Activated naive CD8-positive, alpha-beta T cell treated with anti-CD3 and anti-CD28 coated beads for 36 hours (primary cell): ENCODE measurements at regions not wholly inside any gene's neighbourhood (a gene's known extent, or its start where the extent isn't known, plus 50 kb on each side); places are given as distances from the start of the nearest gene placed in this dataset.
"Not testable (repeated sequence)": the region's sequence is repeated elsewhere in the genome, so short reads cannot be mapped to it uniquely, and the experiment has no call there.

Experiments
- DNase-seq: peaks from one replicate; pipeline ENCODE4 v3.0.0; 2021
- H3K27ac Mint-ChIP-seq: one replicate; pipeline ENCODE4 v1.8.0; 2022; ENCODE audit warnings: mild to moderate bottlenecking, moderate library complexity, mixed read lengths
- H3K27me3 Mint-ChIP-seq: one replicate; pipeline ENCODE4 v1.8.0; 2022; ENCODE audit warnings: mild to moderate bottlenecking, mixed read lengths
- H3K36me3 Mint-ChIP-seq: one replicate; pipeline ENCODE4 v1.8.0; 2021; ENCODE audit warnings: mild to moderate bottlenecking, mixed read lengths
- H3K4me1 Mint-ChIP-seq: one replicate; pipeline ENCODE4 v1.8.0; 2021; ENCODE audit warnings: mixed read lengths
- H3K4me3 Mint-ChIP-seq: one replicate; pipeline ENCODE4 v1.8.0; 2022; ENCODE audit warnings: mild to moderate bottlenecking, moderate library complexity, mixed read lengths
- H3K9me3 Mint-ChIP-seq: one replicate; pipeline ENCODE4 v1.8.0; 2022; ENCODE audit warnings: mixed read lengths

DNA sequence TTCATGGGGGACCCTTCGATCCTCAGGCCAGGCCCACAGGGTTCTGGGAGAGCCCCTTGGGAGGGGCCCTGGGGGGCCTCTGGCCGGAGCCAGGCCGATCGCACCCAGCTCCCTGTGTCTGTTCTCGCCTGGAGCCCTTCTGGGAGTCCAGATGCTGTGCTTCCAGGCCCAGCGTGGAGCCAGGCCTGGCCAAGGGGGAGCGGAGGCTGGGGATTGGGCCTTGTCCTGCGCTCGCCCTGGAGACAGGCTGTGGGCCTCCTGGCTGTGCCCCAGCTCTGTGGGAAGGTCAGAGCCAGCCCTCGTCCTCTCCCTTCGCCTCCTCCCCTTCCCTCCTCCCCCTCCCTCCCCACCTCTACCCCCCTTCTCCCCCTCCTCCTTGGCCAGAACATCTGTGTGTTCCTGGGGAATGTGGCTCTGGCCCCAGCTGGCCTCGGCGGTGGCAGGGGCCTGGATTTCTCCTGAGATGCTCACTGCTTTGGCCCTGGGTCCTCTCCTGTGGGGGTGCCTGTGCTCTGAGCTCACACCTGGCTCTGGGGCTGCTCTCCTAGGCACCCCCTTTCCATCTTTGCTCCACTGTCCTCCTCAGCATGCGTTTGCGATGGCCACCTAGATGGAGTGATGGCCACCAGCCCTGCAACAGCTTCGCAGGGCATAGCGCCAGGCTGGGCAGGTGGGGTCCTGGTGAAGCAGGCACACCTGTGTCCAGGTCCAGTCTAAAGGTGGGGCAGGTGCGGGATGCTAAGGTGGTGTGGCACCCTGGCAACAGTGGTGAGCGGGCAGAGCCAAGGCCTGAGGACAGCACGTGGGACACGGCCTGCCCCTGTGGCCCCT, 90.6 kb upstream of the CIBAR2 start:
- H3K27ac Mint-ChIP-seq = no peak overlapping the region
- no peaks in the 10 kb centered on the region for H3K9me3 Mint-ChIP-seq
- no peak for DNase-seq
- H3K36me3 Mint-ChIP-seq = no peaks in the 10 kb centered on the region
- H3K27me3 Mint-ChIP-seq = peaks cover 3% of the 10 kb centered on the region
- H3K4me3 Mint-ChIP-seq = no peak overlapping the region
- no peaks in the 10 kb centered on the region for H3K4me1 Mint-ChIP-seq

DNA sequence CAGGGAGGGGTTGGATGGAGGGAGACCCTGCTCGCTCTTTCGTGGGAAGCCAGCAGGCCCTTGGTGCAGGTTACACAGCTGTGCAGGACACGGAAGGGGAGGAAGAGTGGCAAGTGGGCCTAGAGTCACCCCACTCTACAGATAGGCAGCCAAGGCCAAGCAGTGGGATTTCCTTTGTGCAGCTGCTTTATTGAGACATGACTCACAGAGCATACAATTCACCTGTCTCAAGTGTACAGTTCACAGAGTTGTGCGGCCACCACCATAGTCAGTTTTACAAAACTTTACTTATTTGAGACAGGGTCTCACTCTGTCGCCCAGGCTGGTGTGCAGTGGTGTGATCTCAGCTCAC, 91.2 kb upstream of the CIBAR2 start:
- Mint-ChIP-seq H3K27ac (no peak overlapping the region), H3K36me3 (no peaks in the 10 kb centered on the region), H3K9me3 (no peaks in the 10 kb centered on the region), H3K27me3 (peaks cover 3% of the 10 kb centered on the region), H3K4me1 (no peaks in the 10 kb centered on the region), H3K4me3 (no peak overlapping the region)
- no peak for DNase-seq

DNA sequence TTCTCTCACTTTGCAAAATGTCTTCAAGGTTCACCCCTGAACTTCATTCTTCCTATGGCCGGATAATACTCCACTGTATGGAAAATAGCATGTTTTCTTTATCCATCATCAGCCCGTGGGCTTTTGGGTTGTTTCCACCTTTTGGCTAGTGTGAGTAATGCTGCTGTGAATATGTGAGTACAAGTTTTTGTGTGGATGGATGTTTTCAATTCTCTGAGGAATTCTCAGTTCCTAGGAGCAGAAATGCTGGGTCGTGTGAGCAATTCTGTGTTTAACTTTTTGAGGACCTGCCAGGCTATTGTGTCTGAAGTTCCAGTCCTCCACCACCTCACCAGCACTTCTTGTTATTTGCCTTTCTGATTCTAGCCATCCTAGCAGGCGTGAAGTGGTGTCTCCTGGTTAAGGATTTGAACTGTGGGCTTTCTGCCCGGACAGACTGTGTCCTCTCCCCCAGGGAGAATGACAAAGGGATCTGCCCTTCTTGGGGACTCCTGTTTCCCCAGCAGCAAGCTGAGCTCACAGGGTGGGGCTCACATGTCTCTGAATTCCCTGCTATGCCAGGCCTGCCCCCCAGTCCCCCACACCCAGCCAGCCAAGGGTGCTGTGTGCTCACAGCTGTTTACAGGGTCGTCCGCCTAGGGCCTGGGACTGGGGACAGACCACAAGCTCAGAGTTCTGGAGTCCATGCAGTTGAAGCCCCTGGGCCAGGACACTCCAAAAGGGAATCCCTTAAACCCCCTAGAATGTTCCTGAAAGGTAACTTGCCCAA, 92.2 kb upstream of the CIBAR2 start:
- Mint-ChIP-seq H3K27ac (no peak overlapping the region), H3K4me1 (no peaks in the 10 kb centered on the region), H3K27me3 (peaks cover 3% of the 10 kb centered on the region), H3K36me3 (no peaks in the 10 kb centered on the region), H3K9me3 (no peaks in the 10 kb centered on the region), H3K4me3 (no peak overlapping the region)
- no peak for DNase-seq

DNA sequence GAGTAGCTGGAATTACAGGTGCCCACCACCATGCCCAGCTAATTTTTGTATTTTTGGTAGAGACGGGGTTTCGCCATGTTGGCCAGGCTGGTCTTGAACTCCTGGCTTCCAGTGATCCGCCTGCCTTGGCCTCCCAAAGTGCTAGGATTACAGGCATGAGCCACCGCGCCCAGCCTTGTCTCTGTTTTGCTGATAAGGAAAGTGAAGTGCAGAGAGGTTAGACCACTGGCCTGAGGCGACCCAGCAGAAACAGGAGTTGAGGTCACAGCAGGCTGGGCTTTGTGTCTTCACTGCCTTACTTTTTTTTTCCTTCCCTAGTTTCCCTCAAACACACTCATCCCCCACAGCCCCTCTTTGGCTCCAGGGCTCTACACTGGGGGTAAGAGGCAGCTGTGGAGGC, 93.0 kb upstream of the CIBAR2 start:
- H3K36me3 Mint-ChIP-seq, H3K4me1 Mint-ChIP-seq, H3K27ac Mint-ChIP-seq, H3K27me3 Mint-ChIP-seq, DNase-seq, H3K9me3 Mint-ChIP-seq, H3K4me3 Mint-ChIP-seq: not testable (repeated sequence)

DNA sequence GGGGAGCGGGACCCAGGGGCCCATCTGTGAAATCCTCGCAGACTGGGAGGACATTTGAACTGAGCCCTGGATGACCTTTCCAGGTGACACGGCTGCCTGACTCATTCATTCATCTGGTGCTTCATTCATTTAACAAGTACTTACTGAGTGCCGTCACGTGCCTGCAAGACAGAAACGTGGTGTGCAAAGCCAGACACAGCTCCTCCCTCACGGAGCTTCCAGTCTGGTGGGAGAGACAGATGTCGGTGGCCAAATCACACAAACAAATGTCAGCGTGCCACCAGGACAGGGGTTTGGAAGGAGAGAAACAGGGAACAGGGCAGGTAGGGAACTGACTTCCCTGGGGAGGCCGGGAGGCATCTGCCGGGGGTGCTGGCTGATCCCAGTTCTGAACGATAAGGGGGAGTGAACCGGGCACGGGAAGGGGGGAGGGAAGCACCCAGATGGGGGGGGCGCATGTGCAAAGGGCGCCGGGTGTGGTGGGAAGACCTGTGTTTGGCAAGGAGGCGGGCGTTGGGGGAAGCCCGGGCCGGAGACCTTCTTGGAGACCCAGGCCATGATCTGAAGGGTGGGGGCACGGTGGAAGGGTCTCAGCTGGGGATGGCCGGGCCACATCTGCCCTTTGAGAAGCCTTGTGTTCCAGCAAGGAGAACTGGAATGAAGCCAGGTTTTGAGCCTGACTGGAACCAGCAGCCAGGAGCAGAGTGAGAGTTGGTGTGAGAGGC, 93.6 kb upstream of the CIBAR2 start:
- no peak overlapping the region for H3K27ac Mint-ChIP-seq
- DNase-seq = no peak
- no peak overlapping the region for H3K4me3 Mint-ChIP-seq
- H3K9me3 Mint-ChIP-seq = no peaks in the 10 kb centered on the region
- H3K36me3 Mint-ChIP-seq = no peaks in the 10 kb centered on the region
- peaks cover 3% of the 10 kb centered on the region for H3K27me3 Mint-ChIP-seq
- no peaks in the 10 kb centered on the region for H3K4me1 Mint-ChIP-seq

DNA sequence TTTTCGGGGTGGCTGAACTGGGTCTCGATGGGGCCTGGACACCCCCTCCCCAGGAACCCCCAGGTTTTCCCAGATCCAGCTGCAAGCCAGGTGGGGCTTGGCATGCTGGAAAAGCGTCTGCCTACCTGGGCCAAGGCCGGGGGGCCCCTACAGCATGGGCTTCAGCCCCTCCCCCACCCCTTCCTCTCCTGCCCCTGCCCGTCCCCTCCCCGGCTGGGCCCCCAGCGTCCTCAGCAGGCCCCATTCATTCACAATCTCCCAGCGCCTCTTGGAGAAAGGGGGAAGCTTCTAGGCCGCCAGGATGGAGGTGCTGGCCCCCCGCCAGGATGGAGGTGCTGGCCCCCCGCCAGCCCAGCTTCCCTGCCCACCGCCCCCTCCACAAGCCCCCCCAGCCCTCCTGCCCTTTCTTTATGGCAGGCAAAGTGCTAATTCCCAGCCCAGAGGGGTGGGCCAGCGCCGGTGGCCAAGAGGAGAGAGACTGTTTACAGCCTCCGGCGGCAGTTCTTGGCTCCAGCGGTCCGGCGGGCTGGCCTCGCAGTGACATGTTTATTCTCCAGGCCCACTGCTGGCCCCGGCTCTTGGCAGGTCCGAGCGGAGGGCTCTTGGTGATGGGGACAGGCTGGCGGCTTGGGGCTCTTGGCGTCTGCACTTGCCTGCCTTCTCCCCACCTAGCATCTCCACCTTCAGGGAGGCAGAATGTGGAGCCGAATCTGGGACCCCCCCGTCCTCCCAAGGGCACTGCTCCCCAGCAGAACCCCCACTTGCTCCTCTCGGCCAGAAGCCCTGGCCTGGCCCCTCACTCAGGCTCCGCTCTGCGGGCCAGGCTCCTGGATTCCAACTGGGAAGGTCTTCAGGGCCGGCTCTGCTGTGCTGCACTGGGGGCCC, 94.4 kb upstream of the CIBAR2 start:
- Mint-ChIP-seq H3K27me3 (peaks cover 3% of the 10 kb centered on the region), H3K4me1 (no peaks in the 10 kb centered on the region), H3K27ac (no peak overlapping the region), H3K4me3 (no peak overlapping the region), H3K36me3 (no peaks in the 10 kb centered on the region), H3K9me3 (no peaks in the 10 kb centered on the region)
- DNase-seq = no peak

DNA sequence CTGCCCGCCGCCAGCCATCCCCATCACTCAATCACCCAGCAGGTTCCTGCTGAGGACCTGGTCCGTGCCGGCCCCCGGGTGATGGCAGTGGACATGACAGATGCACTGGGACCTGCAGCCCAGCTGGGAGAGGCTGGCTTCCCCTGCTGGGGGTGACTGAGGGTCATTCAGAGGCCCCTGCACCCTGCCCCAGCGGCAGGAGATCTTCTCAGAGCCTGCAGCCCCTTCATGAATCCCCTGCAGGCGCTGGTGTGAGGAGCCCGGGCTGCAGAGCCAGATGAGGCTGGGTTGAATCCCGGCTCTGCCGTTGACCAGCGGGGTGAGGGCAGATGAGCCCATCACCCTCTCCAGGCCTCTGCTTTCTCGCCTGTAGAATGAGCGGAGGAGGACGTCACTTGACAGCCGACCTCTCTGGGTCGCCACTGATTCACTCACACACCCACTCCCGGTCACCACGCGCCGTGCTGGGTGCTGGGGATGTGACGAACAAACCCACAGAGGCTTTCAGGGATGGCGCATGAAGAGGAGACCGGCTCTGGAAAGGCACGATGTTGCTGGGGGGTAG, 95.2 kb upstream of the CIBAR2 start:
- H3K4me1 Mint-ChIP-seq = no peaks in the 10 kb centered on the region
- H3K27me3 Mint-ChIP-seq = peaks cover 3% of the 10 kb centered on the region
- H3K27ac Mint-ChIP-seq = no peak overlapping the region
- no peak for DNase-seq
- H3K36me3 Mint-ChIP-seq = no peaks in the 10 kb centered on the region
- H3K9me3 Mint-ChIP-seq = no peaks in the 10 kb centered on the region
- no peak overlapping the region for H3K4me3 Mint-ChIP-seq

DNA sequence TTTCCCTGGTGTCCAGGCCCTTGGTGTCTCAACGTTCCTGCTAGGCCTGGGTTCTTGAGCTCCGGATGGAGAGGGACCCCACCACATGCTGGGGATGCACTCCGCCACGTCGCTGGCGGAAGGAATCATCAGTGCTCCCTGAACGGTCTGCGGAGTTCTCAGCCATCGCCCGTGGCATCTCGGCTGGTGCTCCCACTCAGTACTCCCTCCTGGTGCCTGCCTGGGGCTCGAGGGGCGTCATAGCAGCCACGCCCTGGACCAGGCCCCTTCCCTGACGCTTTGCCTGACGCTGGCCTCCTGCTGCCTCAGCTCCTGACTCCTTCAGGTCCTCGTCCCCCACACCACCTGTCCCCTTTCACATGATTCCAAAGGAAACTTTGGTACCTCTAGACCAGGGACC, 95.9 kb upstream of the CIBAR2 start:
- Mint-ChIP-seq H3K36me3 (no peaks in the 10 kb centered on the region), H3K4me1 (no peaks in the 10 kb centered on the region), H3K27ac (no peak overlapping the region), H3K9me3 (no peaks in the 10 kb centered on the region), H3K4me3 (no peak overlapping the region), H3K27me3 (peaks cover 3% of the 10 kb centered on the region)
- no peak for DNase-seq

DNA sequence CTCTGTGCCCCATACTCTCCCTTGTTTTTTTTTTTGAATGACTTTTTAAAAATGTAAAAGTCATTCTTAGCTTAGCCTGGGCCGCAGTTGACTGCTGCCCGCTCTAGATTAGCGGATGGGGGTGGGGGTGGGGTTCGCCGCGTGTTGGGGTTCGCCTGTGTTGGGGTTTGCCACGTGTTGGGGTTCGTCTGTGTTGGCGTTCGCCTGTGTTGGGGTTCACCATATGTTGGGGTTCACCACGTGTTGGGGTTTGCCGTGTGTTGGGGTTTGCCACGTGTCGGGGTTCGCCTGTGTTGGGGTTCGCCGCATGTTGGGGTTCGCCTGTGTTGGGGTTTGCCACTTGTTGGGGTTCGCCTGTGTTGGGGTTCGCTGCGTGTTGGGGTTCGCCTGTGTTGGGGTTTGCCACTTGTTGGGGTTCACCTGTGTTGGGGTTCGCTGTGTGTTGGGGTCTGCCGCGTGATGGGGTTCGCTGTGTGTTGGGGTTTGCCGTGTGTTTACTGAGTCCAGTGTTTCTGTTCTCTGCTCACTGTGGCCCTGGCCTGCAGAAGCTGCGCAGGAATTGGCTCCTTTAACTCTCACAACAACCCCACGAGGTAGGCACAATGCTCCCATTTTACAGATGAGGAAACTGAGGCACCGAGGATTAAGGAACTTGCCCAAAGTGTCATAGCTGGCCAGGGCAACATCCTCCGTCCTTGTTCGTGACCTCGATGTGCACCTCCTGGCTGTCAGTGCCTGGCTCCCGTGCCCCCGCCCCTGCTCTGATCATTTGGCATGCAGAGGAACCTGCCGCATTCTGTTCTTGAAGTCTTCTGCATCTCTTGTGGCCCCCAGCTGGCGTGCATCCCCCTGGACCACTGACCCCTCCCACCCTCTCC, 96.6 kb upstream of the CIBAR2 start:
- DNase-seq = no peak
- Mint-ChIP-seq H3K4me3 (no peak overlapping the region), H3K9me3 (no peaks in the 10 kb centered on the region), H3K4me1 (no peaks in the 10 kb centered on the region), H3K27me3 (peaks cover 3% of the 10 kb centered on the region), H3K36me3 (no peaks in the 10 kb centered on the region), H3K27ac (no peak overlapping the region)

DNA sequence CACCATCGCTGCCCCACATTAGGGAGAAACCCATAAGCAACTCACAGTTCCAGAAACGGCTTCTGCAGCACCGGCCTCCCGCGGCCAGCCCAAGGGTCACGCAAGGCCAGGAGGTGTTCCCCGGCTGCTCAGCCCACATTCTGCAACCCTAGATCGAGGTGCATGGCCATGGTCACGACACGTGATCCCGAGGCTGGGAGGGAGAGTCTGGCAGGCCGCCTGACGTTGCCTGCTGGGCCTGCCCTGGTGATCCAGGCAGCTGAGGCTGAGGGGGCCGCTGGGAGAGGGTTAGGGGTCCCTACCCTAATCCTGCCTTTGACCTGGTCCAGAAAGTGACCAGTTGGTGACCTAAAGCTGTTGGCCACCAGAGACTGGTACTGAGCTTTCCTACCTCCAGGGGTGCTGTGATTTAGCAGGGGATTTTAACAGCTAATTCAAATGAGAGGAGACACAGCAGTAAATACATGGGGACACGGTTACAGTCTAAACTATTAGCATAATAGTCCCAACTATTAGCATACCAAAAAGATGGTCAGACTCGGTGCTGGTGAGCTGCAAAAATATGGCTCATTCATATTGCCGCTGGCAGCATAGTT, 97.4 kb upstream of the CIBAR2 start:
- peaks cover 3% of the 10 kb centered on the region for H3K27me3 Mint-ChIP-seq
- H3K27ac Mint-ChIP-seq = no peak overlapping the region
- H3K36me3 Mint-ChIP-seq = no peaks in the 10 kb centered on the region
- no peak overlapping the region for H3K4me3 Mint-ChIP-seq
- H3K9me3 Mint-ChIP-seq = no peaks in the 10 kb centered on the region
- no peaks in the 10 kb centered on the region for H3K4me1 Mint-ChIP-seq
- no peak for DNase-seq

DNA sequence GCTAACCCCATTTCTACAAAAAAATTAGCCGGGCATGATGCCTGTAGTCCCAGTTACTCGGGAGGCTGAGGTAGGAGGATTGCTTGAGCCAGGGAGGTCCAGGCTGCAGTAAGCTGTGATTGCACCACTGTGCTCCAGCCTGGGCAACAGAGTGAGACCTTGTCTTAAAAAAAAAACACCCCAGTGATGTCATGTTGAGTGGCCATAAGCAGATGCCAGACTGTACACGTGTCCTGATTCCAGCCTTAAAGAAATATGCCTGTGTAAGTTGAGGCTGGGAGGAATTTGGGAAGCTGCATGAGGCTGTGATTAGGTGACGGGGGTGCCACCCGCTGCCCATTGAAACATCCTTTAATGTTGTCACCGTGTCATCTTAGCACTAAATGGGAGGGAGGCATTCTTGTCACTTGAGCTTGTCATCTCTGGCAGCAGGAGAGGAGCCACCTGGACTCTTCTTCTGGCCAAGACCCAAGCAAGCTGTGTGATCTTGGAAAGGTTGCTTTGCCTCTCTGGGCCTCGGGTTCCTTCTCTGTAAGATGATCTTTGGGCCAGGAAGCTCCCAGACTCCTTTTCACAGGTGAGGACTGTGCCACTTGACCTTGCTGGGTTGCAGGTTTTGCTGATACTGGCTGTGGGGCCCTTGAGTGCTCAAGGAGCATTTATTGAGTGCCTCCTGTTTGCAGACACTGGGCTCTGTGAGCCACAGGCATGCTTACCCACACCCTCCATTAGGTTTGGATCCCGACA, 98.3 kb upstream of the CIBAR2 start:
- Mint-ChIP-seq H3K4me1 (no peaks in the 10 kb centered on the region), H3K27ac (no peak overlapping the region), H3K27me3 (peaks cover 3% of the 10 kb centered on the region), H3K4me3 (no peak overlapping the region), H3K9me3 (no peaks in the 10 kb centered on the region), H3K36me3 (no peaks in the 10 kb centered on the region)
- no peak for DNase-seq

DNA sequence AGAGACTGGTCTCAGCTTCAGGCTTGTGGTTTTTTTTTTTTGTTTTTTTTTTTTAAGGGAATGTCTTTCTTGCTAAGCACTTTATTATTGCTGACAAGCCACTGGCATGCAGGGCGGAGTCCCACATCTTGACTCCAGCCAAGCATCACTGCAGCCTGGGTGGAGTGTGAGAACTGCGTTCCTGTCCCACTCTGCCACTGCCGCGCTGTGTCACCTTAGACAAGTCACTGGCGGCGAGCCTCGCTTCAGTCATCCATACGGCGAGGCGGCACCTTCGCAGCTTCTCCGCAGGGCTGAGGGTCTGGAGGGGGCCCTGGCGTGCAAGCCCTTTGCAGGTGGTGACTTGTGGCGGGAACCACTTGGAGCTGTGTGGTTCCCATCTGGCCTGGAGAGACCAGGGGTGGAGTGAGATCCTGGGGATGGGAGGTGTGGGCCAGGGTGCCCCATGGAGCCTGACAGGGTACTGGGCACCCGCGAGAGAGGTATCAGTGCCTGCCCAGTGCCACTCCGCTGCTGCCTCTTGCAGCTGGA, 99.1 kb upstream of the CIBAR2 start:
- H3K9me3 Mint-ChIP-seq = no peaks in the 10 kb centered on the region
- no peak overlapping the region for H3K4me3 Mint-ChIP-seq
- H3K27ac Mint-ChIP-seq = no peak overlapping the region
- H3K36me3 Mint-ChIP-seq = no peaks in the 10 kb centered on the region
- H3K4me1 Mint-ChIP-seq = no peaks in the 10 kb centered on the region
- no peaks in the 10 kb centered on the region for H3K27me3 Mint-ChIP-seq
- no peak for DNase-seq
